ENCODE measurements at regions not wholly inside any gene's neighbourhood (a gene's known extent, or its start where the extent isn't known, plus 50 kb on each side); places are given as distances from the start of the nearest gene placed in this dataset.

DNA sequence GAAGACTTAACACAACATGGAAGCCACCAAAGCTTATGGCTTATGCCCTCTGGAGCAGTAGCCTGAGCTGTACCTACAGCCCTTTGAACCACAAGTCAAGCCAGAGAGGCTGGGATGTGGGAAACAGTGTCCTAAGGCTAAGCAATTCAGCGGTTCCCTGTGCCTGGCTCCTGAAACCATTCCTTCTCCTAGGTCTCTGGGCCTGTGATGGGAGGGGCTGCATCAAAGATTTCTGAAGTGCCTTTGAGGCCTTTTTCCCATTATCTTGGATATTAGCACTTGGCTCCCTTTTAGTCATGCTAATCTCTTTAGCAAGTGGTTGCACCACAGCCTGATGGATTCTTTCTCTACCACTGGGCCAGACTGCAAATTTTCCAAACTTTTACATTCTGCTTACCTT is 140.5 kb upstream of the NUDT10 start:
- TF ChIP-seq, protein P1, sequence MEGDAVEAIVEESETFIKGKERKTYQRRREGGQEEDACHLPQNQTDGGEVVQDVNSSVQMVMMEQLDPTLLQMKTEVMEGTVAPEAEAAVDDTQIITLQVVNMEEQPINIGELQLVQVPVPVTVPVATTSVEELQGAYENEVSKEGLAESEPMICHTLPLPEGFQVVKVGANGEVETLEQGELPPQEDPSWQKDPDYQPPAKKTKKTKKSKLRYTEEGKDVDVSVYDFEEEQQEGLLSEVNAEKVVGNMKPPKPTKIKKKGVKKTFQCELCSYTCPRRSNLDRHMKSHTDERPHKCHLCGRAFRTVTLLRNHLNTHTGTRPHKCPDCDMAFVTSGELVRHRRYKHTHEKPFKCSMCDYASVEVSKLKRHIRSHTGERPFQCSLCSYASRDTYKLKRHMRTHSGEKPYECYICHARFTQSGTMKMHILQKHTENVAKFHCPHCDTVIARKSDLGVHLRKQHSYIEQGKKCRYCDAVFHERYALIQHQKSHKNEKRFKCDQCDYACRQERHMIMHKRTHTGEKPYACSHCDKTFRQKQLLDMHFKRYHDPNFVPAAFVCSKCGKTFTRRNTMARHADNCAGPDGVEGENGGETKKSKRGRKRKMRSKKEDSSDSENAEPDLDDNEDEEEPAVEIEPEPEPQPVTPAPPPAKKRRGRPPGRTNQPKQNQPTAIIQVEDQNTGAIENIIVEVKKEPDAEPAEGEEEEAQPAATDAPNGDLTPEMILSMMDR (IDR thresholded peaks at IDR 0.05): no peak
- TF ChIP-seq POLR2A (IDR thresholded peaks at IDR 0.05): no peak
